HCT116 (cell line): ENCODE measurements at regions not wholly inside any gene's neighbourhood (a gene's known extent, or its start where the extent isn't known, plus 50 kb on each side); places are given as distances from the start of the nearest gene placed in this dataset.

Experiments
- ATAC-seq: fragments of 200-7000 bp; cut with Tn5 transposase; 2 replicates; pipeline ENCODE4 v1.9.1; 2020; ENCODE audit warnings: mild to moderate bottlenecking, moderate library complexity
- BruUV-seq: library from RNA; stranded (reverse); fragments of 400-500 nt; replicated peaks from 2 replicates; lab custom pipeline; 2021; lab: Mats Ljungman, UMichigan
- CTCF ChIA-PET: fragments of 300-600 bp; sonication (Branson Sonifier 250); formaldehyde crosslinking; loops from one replicate; lab custom pipeline; 2021; ENCODE audit warnings: antibody characterized with exemption; lab: Charles Lee
- POLR2A ChIA-PET: fragments of 300-600, 350-600 bp; sonication (Branson Sonifier 250); formaldehyde crosslinking; loops from one replicate; lab custom pipeline; 2021; ENCODE audit warnings: antibody characterized with exemption; lab: Charles Lee
- RAD21 ChIA-PET, 2 experiments: fragments of 300-600 bp; sonication (Branson Sonifier 250); formaldehyde crosslinking; loops; one replicate each; lab custom pipeline; 2023; ENCODE audit warnings: low total read pairs in 2 of 2; ENCODE audit not compliant: uncharacterized antibody in 2 of 2, unreplicated experiment in 2 of 2, low non-redundant PET in 1 of 2; lab: Charles Lee
- DNase-seq: peaks from one replicate; pipeline ENCODE4 v3.0.0-alpha.2; 2010; ENCODE audit warnings: low read depth, low spot score
- H2AFZ ChIP-seq: fragments of 200-600 bp; shearing (Covaris generic), sonication (generic); 2 replicates; pipeline ENCODE4 v1.6.1; 2017; ENCODE audit warnings: low read depth, mixed run types, mixed read lengths, antibody characterized with exemption, low read length; ENCODE audit not compliant: poor library complexity, severe bottlenecking
- H3K27ac ChIP-seq: 2 replicates; pipeline ENCODE4 v1.5.1; 2012; ENCODE audit warnings: low read depth, low read length
- H3K27me3 ChIP-seq: fragments of 200-600 bp; sonication (generic); 2 replicates; pipeline ENCODE4 v1.6.1; 2016; ENCODE audit warnings: mixed run types, low read length, mixed read lengths; ENCODE audit not compliant: insufficient read depth
- H3K36me3 ChIP-seq, 2 experiments: fragments of 200-500 bp in 1 of 2; fragments of 200-600 bp in 1 of 2; sonication (Bioruptor generic) in 1 of 2; sonication (generic) in 1 of 2; 2 replicates each; pipeline versions ENCODE4 v1.5.1 to v1.6.1; 2014 to 2016; ENCODE audit warnings: low read length in 2 of 2, inconsistent platforms in 1 of 2, mixed read lengths in 1 of 2, mixed run types in 1 of 2; ENCODE audit not compliant: insufficient read depth in 2 of 2, control insufficient read depth in 1 of 2
- H3K4me1 ChIP-seq, 2 experiments: fragments of 200-600 bp in 1 of 2; sonication (generic) in 1 of 2; 2 replicates each; pipeline versions ENCODE4 v1.5.1 to v1.6.1; 2012 to 2017; ENCODE audit warnings: low read length in 2 of 2, inconsistent platforms in 1 of 2, mild to moderate bottlenecking in 1 of 2, mixed read lengths in 1 of 2, mixed run types in 1 of 2, moderate library complexity in 1 of 2; ENCODE audit not compliant: insufficient read depth in 2 of 2, control insufficient read depth in 1 of 2
- H3K4me2 ChIP-seq: fragments of 200-600 bp; sonication (generic); 2 replicates; pipeline ENCODE4 v1.6.1; 2017; ENCODE audit warnings: mixed run types, low read length, mixed read lengths
- H3K4me3 ChIP-seq, 2 experiments: fragments of 200-600 bp in 1 of 2; sonication (generic) in 1 of 2; replicated peaks in 1 of 2; 2 replicates each; pipeline ENCODE4 v1.5.1; 2011 to 2016; ENCODE audit warnings: low read length in 2 of 2, control low read depth in 1 of 2, low read depth in 1 of 2, mild to moderate bottlenecking in 1 of 2, mixed read lengths in 1 of 2, mixed run types in 1 of 2
- H3K79me2 ChIP-seq: fragments of 200-600 bp; sonication (generic); 2 replicates; pipeline ENCODE4 v1.6.1; 2017; ENCODE audit warnings: mild to moderate bottlenecking, mixed run types, low read length, moderate library complexity, mixed read lengths; ENCODE audit not compliant: insufficient read depth
- H3K9ac ChIP-seq: fragments of 200-600 bp; sonication (generic); 2 replicates; pipeline ENCODE4 v1.6.1; 2016; ENCODE audit warnings: low read length, mixed read lengths
- H3K9me2 ChIP-seq: fragments of 200-600 bp; sonication (generic), shearing (Covaris generic); 2 replicates; pipeline ENCODE4 v1.6.1; 2017; ENCODE audit warnings: mixed run types, mild to moderate bottlenecking, moderate library complexity; ENCODE audit not compliant: insufficient read depth
- H3K9me3 ChIP-seq, 2 experiments: fragments of 200-500 bp in 1 of 2; fragments of 200-600 bp in 1 of 2; sonication (Bioruptor generic) in 1 of 2; sonication (generic) in 1 of 2; 2 replicates each; pipeline ENCODE4 v1.6.1; 2014 to 2017; ENCODE audit warnings: low read length in 2 of 2, mixed read lengths in 2 of 2, inconsistent platforms in 1 of 2, low read depth in 1 of 2, mild to moderate bottlenecking in 1 of 2, mixed run types in 1 of 2, moderate library complexity in 1 of 2; ENCODE audit not compliant: control insufficient read depth in 1 of 2, insufficient read depth in 1 of 2
- H4K20me1 ChIP-seq: fragments of 200-600 bp; sonication (generic), shearing (Covaris generic); 2 replicates; pipeline ENCODE4 v1.6.1; 2017; ENCODE audit warnings: mixed run types, mild to moderate bottlenecking, moderate library complexity; ENCODE audit not compliant: insufficient read depth
- CBX3 ChIP-seq: IDR thresholded peaks from 2 replicates; pipeline ENCODE4 v1.6.1; 2012; ENCODE audit warnings: low read depth
- EGR1 ChIP-seq: IDR thresholded peaks from 2 replicates; pipeline ENCODE4 v1.6.1; 2012; ENCODE audit warnings: low read depth
- ELF1 ChIP-seq: IDR thresholded peaks from 2 replicates; pipeline ENCODE4 v1.6.1; 2012; ENCODE audit warnings: low read depth, borderline replicate concordance
- EZH2phosphoT487 ChIP-seq: fragments of 200-600 bp; IDR thresholded peaks from 2 replicates; pipeline ENCODE4 v1.6.1; 2018; ENCODE audit warnings: antibody characterized with exemption, borderline replicate concordance
- FOSL1 ChIP-seq: IDR thresholded peaks from 2 replicates; pipeline ENCODE4 v1.6.1; 2012; ENCODE audit warnings: low read depth
- POLR2AphosphoS5 ChIP-seq: IDR thresholded peaks from 2 replicates; pipeline ENCODE4 v1.6.1; 2011; ENCODE audit warnings: mild to moderate bottlenecking, low read depth, low read length, moderate library complexity
- SIN3A ChIP-seq: IDR thresholded peaks from 2 replicates; pipeline ENCODE4 v1.6.1; 2012; ENCODE audit warnings: low read depth
- SP1 ChIP-seq: IDR thresholded peaks from 2 replicates; pipeline ENCODE4 v1.6.1; 2012; ENCODE audit warnings: low read depth
- YY1 ChIP-seq: IDR thresholded peaks from 2 replicates; pipeline ENCODE4 v1.6.1; 2011; ENCODE audit warnings: low read length, low read depth, moderate library complexity, mild to moderate bottlenecking; ENCODE audit not compliant: insufficient replicate concordance; ENCODE audit errors: extremely low read depth
- ZFX ChIP-seq: fragments of 450-650 bp; IDR thresholded peaks from 2 replicates; pipeline ENCODE4 v1.6.1; 2017
- ZNF274 ChIP-seq: fragments of 200-500 bp; sonication (Bioruptor generic); IDR thresholded peaks from 2 replicates; pipeline ENCODE4 v1.6.1; 2014; ENCODE audit warnings: mild to moderate bottlenecking, low read depth, low read length, inconsistent platforms
- intact Hi-C: fragments of 100-400 bp; cut with micrococcal nuclease; formaldehyde crosslinking; loops from 2 replicates; pipeline ENCODE4 v1.10.0; 2022
- TF ChIP-seq, protein P1 (sequence below): IDR thresholded peaks from 2 replicates; pipeline ENCODE4 v1.6.1; 2011; ENCODE audit warnings: mild to moderate bottlenecking, low read length, moderate library complexity; ENCODE audit not compliant: insufficient replicate concordance; ENCODE audit errors: extremely low read depth
- TF ChIP-seq, protein P2 (sequence below): IDR thresholded peaks from 2 replicates; pipeline ENCODE4 v1.6.1; 2012
- TF ChIP-seq, protein P3 (sequence below), 3 experiments: fragments of 200-600 bp in 1 of 3; sonication (generic) in 1 of 3; IDR thresholded peaks in 2 of 3; conservative IDR thresholded peaks in 1 of 3; 2 replicates each; pipeline ENCODE4 v1.5.1; 2012 to 2017; ENCODE audit warnings: low read depth in 2 of 3, low read length in 2 of 3, antibody characterized with exemption in 1 of 3, borderline replicate concordance in 1 of 3, control low read depth in 1 of 3, mild to moderate bottlenecking in 1 of 3, mixed read lengths in 1 of 3, mixed run types in 1 of 3, moderate library complexity in 1 of 3; ENCODE audit not compliant: insufficient read depth in 1 of 3

DNA sequence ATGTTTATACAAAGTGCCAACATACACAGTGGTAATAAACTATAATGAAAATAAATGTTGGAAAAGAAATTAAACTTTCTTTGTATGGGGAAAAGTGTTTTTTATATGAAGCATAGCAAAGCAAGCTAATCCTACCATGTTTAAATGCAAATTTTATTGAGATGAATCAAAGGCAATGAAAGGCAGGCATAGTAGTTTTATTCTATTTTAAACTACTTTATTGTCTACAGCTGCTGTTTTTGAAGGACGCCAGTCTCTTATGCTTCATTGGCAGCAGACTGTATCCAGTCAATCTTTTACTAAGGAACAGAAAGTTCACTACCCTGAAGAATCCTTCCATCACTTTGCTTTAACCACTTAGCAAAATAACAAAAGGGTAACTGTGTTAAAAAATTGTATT, 761.0 kb downstream of the ROBO2 start:
- no peaks in the 10 kb centered on the region for H4K20me1 ChIP-seq
- DNase-seq (no peak), ATAC-seq (no peak)
- POLR2A ChIA-PET: no interaction called here
- H3K36me3 ChIP-seq: no peaks in the 10 kb centered on the region
- H3K9ac ChIP-seq: no peak overlapping the region
- CTCF ChIA-PET: no interaction called here
- BruUV-seq: no TSS peak
- no peak overlapping the region for H3K4me3 ChIP-seq
- RAD21 ChIA-PET: no interaction called here
- H3K9me3 ChIP-seq: peaks cover 7 to 28% of the 10 kb centered on the region in 2 experiments; a peak in 2 of 4 replicates
- H3K4me1 ChIP-seq: no peaks in the 10 kb centered on the region
- no peaks in the 10 kb centered on the region for H3K9me2 ChIP-seq
- no peak overlapping the region for H3K4me2 ChIP-seq
- no peaks in the 10 kb centered on the region for H3K27me3 ChIP-seq
- no peak overlapping the region for H3K27ac ChIP-seq
- H3K79me2 ChIP-seq: no peaks in the 10 kb centered on the region
- intact Hi-C loops: no loop called here
- H2AFZ ChIP-seq: no peak overlapping the region
- TF ChIP-seq, protein P1, sequence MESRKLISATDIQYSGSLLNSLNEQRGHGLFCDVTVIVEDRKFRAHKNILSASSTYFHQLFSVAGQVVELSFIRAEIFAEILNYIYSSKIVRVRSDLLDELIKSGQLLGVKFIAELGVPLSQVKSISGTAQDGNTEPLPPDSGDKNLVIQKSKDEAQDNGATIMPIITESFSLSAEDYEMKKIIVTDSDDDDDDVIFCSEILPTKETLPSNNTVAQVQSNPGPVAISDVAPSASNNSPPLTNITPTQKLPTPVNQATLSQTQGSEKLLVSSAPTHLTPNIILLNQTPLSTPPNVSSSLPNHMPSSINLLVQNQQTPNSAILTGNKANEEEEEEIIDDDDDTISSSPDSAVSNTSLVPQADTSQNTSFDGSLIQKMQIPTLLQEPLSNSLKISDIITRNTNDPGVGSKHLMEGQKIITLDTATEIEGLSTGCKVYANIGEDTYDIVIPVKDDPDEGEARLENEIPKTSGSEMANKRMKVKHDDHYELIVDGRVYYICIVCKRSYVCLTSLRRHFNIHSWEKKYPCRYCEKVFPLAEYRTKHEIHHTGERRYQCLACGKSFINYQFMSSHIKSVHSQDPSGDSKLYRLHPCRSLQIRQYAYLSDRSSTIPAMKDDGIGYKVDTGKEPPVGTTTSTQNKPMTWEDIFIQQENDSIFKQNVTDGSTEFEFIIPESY: no peak
- TF ChIP-seq, all 23 proteins: peak for 0

DNA sequence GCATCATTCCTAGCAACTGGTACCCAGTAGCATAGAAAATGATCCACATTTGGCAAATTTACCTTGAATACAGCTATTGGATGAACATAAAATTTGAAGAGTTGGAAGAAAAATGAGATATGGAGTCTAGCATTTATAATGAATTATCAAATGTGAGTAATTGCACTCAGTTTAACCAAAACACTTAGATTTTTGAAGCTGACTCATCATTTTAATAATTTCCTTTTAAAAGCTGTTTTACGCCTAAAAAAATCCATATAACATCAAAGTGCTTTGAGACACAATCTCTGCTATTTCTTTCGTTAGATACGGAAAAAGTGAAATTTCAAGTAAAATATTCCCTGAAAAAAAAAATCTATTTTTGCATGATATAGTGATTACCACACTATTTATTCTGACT, 767.4 kb downstream of the ROBO2 start:
- Histone ChIP-seq H3K9me3 (peaks cover 16 to 25% of the 10 kb centered on the region in 2 experiments; a peak in 2 of 4 replicates), H3K4me2 (no peak overlapping the region), H3K4me3 (no peak overlapping the region), H3K27me3 (no peaks in the 10 kb centered on the region), H3K27ac (no peak overlapping the region), H2AFZ (no peak overlapping the region), H3K9ac (no peak overlapping the region), H3K79me2 (no peaks in the 10 kb centered on the region), H3K4me1 (no peaks in the 10 kb centered on the region), H3K9me2 (no peaks in the 10 kb centered on the region), H4K20me1 (no peaks in the 10 kb centered on the region), H3K36me3 (no peaks in the 10 kb centered on the region)
- ChIA-PET CTCF (no interaction called here), RAD21 (no interaction called here), POLR2A (no interaction called here)
- ATAC-seq (no peak), DNase-seq (no peak)
- intact Hi-C loops: no loop called here
- no TSS peak for BruUV-seq
- no peak for TF ChIP-seq CBX3
- TF ChIP-seq, protein P1: no peak
- TF ChIP-seq, protein P2, sequence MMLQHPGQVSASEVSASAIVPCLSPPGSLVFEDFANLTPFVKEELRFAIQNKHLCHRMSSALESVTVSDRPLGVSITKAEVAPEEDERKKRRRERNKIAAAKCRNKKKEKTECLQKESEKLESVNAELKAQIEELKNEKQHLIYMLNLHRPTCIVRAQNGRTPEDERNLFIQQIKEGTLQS: no peak
- TF ChIP-seq SP1: no peak
- no peak for TF ChIP-seq FOSL1
- TF ChIP-seq ZNF274: no peak
- TF ChIP-seq ZFX: no peak
- no peak for TF ChIP-seq POLR2AphosphoS5
- TF ChIP-seq EGR1: no peak
- no peak for TF ChIP-seq ELF1
- no peak for TF ChIP-seq EZH2phosphoT487
- no peak for TF ChIP-seq YY1
- TF ChIP-seq, protein P3, sequence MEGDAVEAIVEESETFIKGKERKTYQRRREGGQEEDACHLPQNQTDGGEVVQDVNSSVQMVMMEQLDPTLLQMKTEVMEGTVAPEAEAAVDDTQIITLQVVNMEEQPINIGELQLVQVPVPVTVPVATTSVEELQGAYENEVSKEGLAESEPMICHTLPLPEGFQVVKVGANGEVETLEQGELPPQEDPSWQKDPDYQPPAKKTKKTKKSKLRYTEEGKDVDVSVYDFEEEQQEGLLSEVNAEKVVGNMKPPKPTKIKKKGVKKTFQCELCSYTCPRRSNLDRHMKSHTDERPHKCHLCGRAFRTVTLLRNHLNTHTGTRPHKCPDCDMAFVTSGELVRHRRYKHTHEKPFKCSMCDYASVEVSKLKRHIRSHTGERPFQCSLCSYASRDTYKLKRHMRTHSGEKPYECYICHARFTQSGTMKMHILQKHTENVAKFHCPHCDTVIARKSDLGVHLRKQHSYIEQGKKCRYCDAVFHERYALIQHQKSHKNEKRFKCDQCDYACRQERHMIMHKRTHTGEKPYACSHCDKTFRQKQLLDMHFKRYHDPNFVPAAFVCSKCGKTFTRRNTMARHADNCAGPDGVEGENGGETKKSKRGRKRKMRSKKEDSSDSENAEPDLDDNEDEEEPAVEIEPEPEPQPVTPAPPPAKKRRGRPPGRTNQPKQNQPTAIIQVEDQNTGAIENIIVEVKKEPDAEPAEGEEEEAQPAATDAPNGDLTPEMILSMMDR (IDR thresholded peaks at IDR 0.05 in 2 of 3, conservative IDR thresholded peaks at IDR 0.05 in 1 of 3; ENCODE audit: borderline replicate concordance in 1 of 3, insufficient read depth in 1 of 3, low read depth in 2 of 3, low read length in 2 of 3): no peak
- no peak for TF ChIP-seq SIN3A
